HG02759 (cell line): ENCODE measurements at regions not wholly inside any gene's neighbourhood (a gene's known extent, or its start where the extent isn't known, plus 50 kb on each side); places are given as distances from the start of the nearest gene placed in this dataset.

Experiments used
- ATAC-seq: cut with Tn5 transposase; IDR thresholded peaks from one replicate; pipeline ENCODE4 v1.9.1; 2021; ENCODE audit warnings: mild to moderate bottlenecking, moderate library complexity; ENCODE audit not compliant: unreplicated experiment

DNA sequence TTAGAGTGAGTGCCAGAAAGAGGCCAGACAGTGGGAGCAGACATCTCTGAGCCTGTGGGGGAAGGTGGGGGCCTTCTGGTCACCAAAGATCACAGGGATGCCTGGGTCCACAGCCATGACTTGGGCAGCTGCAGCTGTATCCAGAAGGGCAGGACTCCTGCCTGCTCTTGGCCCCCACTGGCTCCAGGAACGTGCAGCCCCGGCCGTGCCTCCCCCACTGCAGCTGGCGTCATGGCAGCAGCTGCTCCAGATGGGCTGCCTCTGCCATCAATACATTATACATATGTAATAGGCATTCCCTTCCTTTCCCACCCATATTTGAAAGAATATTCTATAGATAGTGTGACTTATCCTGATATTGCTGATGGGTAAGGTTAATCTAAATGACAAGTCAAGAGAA is 195.5 kb upstream of the SNX19 start:
- no peak for ATAC-seq

DNA sequence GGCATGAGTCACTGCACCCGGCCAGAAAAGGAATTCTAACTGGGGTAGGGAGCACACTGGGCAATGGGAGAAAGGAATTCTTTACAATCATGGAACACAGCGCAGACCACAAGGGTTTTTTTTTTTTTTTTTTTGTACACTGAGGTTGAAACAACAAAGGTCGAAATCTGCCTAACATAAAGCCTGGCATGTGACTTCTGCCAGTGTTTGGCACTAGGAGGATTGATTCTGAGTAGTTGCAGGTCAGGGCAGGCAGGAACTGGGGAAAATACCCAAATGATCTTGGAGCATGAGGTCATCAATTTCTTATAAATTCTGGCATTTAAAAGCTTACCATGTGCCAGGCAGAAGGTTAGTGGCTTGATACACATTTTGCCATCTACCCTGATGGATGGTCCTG is 202.0 kb upstream of the SNX19 start:
- no peak for ATAC-seq

DNA sequence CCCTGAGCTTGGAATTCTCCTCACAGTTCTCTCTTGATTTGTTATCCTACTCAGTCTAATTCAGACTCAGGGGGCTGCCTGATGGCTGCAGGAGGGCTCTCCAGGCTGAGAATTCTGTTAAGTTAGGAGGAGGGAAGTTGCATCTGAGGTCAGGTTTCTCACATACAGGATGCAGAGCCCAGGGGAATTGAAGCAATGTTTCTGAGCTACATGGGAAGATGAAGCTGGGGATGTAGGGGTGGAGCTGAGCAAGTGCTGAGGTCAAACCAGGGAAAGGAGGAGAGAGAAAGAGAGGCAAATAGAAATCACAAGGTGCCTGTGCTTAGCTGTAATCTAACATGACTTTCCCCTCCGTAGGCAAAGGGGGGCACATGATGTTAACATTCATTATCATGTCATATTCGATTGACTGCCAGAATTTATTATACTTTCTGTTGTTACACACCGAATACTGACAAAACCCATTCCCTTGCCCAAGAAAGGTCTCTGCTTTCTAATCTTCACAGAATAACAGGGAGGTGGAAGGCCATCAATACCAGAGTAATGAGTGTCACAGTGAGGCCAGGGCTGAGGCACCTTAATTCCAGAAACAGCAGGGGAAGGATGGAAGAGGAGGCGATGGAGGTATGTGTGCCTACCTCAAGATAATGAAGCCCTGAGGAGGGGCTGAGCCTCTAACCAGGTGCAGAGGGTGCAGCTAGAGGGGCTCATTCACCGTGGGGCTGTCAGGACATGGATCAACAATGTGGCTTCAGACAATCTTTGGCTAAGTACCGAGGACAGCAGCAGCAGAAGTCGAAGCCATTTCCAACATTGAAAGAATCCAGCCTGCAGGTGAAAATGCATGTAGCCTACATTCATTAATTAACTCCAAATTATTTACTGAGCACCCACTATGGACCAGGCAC is 205.4 kb upstream of the SNX19 start:
- ATAC-seq, result no peak

- no peak for ATAC-seq
These were observed 206.2 kb upstream of the SNX19 start for GRCh38 chr11:131122448-131122847.

- no peak for ATAC-seq
These were observed 213.2 kb upstream of the SNX19 start for GRCh38 chr11:131129474-131129873.

- ATAC-seq, result no peak
These were observed 219.3 kb upstream of the SNX19 start for GRCh38 chr11:131135611-131136010.

GRCh38 chr11:131136486-131136885 is 220.2 kb upstream of the SNX19 start:
- no peak for ATAC-seq

DNA sequence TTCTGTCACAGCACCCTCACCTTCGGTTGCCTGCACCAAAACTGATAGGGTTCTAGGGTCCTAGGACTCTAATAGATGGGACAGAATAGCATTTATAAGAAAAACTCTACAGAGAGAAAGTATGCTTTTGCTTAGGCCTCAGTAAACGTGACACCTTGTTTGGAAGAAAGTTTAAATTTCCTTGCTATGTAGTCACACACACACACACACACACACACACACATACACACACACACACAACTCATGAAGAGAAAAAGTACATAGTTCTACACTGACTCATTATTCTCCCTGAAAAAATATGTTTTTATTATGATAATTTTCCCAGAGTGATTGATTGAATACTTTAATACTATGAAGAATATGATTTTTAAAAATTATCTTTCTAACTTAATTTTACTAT is 220.8 kb upstream of the SNX19 start:
- ATAC-seq, result no peak

DNA sequence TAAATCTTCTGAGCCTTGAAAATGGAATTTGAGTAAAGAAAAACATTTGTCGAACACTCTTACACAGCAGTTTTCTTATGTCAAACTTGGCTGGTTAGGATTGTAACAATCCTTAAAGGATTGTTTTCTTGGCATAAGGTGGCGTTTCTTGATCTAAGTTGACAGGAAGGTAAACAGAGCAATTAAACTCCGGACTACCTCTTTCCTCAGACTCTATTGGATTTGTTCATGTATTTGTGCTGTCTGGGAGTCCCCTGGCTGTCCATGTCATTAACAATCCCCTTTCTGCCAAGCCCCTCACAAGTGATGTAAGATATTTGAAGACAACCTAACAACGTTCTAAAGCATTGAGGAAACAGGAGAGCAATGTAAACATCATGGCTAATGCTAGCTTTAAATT is 222.5 kb upstream of the SNX19 start:
- ATAC-seq, result no peak

GRCh38 chr11:131145791-131146190 is 224.6 kb upstream of the NTM start:
- ATAC-seq, result no peak

DNA sequence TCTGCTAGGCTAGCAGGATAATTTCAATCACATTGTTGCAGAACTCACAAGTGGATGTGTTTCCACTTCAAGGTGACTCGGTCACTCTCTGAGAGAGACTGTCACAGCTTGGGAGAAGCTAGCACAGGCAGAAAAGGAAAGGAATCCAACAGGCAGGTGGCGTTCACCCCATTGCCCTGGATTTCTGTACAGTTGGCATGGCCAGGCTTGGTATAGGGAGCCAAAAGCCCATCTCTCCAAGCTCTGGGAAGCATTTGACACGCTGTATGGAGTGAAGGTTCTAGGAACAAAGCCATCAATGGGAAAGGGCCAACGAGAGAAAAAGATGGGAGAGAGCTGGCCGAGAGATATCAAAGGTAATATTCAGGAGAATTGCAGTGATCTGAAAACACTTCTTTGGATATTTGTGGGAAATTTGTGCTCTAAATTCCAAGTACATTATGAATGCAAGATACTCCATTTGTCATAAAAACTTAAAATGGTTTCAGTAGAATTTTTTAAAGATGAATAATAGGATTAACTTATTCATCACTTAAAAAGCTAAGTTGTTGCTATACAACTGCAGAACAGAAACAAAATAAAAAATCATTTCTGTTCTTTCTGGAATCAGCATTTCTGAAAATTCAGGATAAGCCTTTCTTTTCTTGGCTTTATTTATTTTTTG is 223.5 kb upstream of the NTM start:
- ATAC-seq, result no peak

- no peak for ATAC-seq
These were observed 216.1 kb upstream of the NTM start for GRCh38 chr11:131154351-131154750.

GRCh38 chr11:131157678-131158077 is 212.7 kb upstream of the NTM start:
- ATAC-seq, result no peak

DNA sequence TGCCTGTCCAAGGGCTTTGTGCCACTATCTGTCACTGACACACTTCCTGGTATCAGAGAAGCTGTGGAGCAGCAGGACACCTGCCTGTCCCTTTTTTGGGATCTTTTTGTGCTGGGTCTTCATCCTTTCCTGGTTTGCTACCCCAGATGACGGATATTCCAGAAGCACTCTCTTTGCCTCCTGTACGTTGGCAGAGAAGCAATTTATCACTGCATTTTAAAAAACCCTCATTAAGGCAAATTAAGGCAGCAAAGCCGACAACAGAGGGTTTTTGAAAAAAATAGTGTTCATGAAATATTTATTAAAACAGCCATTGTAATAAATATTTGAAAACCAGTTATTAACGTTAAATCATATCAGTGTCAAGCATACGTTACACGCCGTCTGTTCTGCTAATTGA is 209.6 kb upstream of the NTM start:
- no peak for ATAC-seq

DNA sequence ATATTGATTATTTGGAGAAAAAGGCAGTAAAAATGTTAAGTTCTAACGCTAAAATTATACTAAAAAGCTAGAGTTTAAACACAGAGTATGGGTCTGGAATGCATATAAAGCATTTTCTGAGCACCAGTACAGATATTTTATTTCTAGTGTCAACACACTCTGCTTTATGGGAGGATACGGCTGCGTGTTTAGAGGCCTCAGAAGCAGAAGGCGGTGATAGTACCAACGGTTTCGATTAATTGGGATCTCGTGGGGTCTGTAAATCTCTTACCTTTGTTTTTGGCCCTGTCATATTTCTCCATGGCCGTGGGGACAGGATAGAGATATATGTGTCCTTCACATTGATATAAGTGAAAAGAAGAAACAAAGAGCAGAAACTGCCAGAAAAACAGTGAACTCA is 206.8 kb upstream of the NTM start:
- ATAC-seq, result no peak

- ATAC-seq, result no peak
These were observed 205.4 kb upstream of the NTM start for GRCh38 chr11:131165036-131165435.

DNA sequence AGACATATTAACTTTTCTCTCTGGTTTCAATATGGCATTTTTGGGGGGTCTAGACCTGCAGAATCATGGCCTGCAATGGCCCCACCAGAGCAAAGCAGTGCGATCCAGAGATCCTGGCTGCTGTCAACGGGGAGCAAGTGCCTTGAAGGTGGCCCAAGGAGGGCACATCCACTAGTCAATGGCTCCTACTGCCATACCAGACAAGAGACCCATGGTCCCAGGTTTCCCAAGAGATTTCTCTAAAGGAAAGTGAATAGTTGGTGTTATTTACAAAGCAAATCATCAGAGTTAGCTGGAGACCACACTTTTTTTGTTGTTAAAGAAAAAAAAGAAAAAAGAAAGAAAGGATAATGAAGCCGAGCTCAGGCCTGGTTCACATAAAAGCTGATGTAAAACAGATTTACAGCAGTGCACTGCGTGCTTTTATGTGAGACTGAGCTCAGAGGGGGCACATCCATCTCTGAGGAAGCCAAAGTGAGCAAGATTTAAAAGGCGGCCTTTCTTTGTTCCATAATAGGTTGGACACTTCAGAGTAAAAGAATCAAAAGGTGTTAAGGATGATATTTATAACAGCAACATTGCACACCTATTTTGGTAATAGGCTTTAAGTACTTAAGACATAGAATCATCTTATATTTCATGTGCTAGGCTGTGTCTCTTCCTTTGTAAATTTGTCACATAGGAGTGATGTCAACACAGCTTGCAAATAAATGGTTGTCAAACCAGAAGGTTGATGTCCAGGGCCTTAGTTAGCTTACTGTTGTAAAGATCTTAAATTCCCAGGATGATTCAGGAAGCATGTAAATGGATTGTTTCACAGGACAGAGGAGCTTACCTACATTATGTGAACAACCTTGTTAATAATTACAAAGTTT is 201.3 kb upstream of the NTM start:
- no peak for ATAC-seq

DNA sequence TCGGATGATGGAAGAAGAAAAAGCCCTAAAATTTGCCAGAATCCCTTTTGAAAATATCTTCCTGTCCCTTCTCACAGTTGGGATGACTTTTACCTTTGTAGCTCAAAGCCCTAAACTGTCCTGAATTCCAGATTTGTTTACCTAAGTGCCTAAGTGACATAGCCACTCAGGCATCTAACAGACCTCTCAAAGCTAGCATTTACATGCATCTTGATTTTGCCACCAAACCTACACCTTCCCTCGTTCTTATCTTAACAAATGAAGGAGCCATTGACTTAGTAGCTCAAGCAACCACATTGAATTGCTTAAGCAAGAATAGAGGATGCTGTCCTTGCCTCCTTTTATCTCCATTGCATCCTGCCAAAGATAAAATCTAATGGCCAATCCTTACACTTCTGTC is 198.4 kb upstream of the NTM start:
- ATAC-seq, result no peak

- no peak for ATAC-seq
These were observed 192.4 kb upstream of the NTM start for GRCh38 chr11:131178020-131178419.

DNA sequence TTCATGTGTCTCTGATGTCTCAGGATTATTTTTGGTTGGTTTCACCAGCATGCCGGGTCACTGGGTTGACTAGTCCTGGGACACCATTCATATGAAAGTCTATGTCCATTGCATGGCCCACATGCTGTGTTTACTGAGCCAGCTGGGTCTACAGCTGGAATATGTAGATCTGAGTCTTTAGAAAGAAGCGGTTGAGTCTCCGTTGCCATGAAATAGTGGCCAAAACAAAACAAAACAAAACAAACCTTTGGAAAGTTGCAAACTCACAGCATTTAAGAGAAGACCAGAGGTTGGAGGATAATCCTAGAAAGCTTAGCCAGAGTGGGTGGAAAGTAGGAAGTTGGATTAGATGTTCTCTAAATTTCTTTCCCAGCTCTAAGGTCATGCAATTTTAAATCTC is 191.8 kb upstream of the NTM start:
- ATAC-seq, result no peak

DNA sequence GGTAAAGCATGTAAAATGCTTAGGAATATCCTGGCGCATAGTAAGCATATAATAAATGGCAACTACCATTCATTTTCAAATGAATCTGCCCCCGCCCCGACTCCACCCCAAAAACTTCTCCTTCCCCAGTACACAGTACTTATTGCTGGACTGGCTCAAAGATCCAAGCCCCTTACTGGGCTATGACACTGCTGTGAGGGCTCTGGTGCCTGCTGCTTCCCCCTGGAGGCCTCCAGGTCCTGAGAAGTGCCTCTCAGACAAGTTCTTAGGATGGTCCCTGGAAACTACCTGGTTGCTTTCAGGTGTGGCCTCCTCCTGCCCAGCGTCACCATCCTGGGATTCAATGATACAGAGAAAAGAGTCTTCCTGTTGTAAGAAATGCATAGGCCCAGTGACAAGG is 190.6 kb upstream of the NTM start:
- no peak for ATAC-seq

DNA sequence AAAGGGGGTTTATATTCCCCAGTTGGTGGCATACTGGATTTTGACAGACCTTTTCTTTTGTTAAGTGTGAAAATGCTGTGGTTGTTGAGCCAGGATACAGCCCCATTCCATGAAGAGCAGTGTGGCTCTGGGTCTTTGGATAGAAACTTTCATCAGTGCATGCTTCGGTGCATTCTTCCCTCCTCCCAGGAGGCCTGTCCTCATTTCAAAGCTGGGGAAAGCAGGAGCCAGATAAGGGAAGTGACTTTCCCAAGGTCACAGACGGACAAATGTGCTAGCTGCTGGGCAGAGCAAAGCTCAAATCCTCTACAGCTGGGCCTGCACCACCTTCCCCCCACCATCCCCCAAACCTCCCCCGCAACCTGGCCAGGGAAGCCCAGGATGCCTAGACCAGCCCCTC is 184.5 kb upstream of the NTM start:
- ATAC-seq, result no peak
